SK-N-SH (cell line): ENCODE measurements at regions not wholly inside any gene's neighbourhood (a gene's known extent, or its start where the extent isn't known, plus 50 kb on each side); places are given as distances from the start of the nearest gene placed in this dataset.

ENCODE experiments used
- CTCF ChIA-PET: fragments of 300-600, 350-600 bp; formaldehyde crosslinking; extraction: SDS; loops from one replicate; lab custom pipeline; 2021; lab: Yijun Ruan, JAX
- POLR2A ChIA-PET: fragments of 350-600 bp; sonication (Branson Sonifier 250); formaldehyde crosslinking; extraction: SDS; loops from one replicate; lab custom pipeline; 2020; ENCODE audit warnings: antibody characterized with exemption, inconsistent platforms; lab: Yijun Ruan, JAX
- DNase-seq: peaks from one replicate; pipeline ENCODE4 v3.0.0; 2012
- H2AFZ ChIP-seq: fragments of 200-600 bp; sonication (generic); 2 replicates; pipeline ENCODE4 v1.8.1; 2016; ENCODE audit warnings: antibody characterized with exemption, mild to moderate bottlenecking, low read depth
- H3F3A ChIP-seq: fragments of 200-600 bp; sonication (generic); replicated peaks from 2 replicates; pipeline ENCODE3; 2016; ENCODE audit warnings: antibody characterized with exemption, mild to moderate bottlenecking; ENCODE audit not compliant: insufficient read depth
- H3K27ac ChIP-seq, 2 experiments: fragments of 200-500 bp in 1 of 2; fragments of 200-600 bp in 1 of 2; sonication (Bioruptor generic) in 1 of 2; sonication (generic), shearing (Covaris generic) in 1 of 2; 2 replicates each; pipeline versions ENCODE4 v1.5.1 to v1.6.1; 2014 to 2016; ENCODE audit warnings: low read depth in 2 of 2, inconsistent platforms in 1 of 2, low read length in 1 of 2, mild to moderate bottlenecking in 1 of 2, mixed read lengths in 1 of 2
- H3K27me3 ChIP-seq: fragments of 200-600 bp; sonication (generic), shearing (Covaris generic); 2 replicates; pipeline ENCODE4 v1.6.1; 2016; ENCODE audit warnings: mixed run types; ENCODE audit not compliant: insufficient read depth
- H3K36me3 ChIP-seq, 2 experiments: fragments of 200-500 bp in 1 of 2; fragments of 200-600 bp in 1 of 2; sonication (Bioruptor generic) in 1 of 2; sonication (generic) in 1 of 2; replicated peaks in 1 of 2; 2 replicates each; pipeline versions ENCODE3 to v1.5.1; 2014 to 2016; ENCODE audit warnings: low read length in 1 of 2, mild to moderate bottlenecking in 1 of 2; ENCODE audit not compliant: insufficient read depth in 2 of 2, control insufficient read depth in 1 of 2
- H3K4me1 ChIP-seq, 2 experiments: fragments of 200-500 bp in 1 of 2; fragments of 200-600 bp in 1 of 2; sonication (Bioruptor generic) in 1 of 2; sonication (generic), shearing (Covaris generic) in 1 of 2; 2 replicates each; pipeline versions ENCODE4 v1.5.1 to v1.6.1; 2014 to 2016; ENCODE audit warnings: low read depth in 1 of 2, low read length in 1 of 2, mixed run types in 1 of 2; ENCODE audit not compliant: insufficient read depth in 2 of 2, control insufficient read depth in 1 of 2
- H3K4me2 ChIP-seq: fragments of 200-600 bp; sonication (generic), shearing (Covaris generic); 2 replicates; pipeline ENCODE4 v1.6.1; 2017; ENCODE audit warnings: mixed run types
- H3K4me3 ChIP-seq, 2 experiments: fragments of 200-500 bp in 1 of 2; fragments of 200-600 bp in 1 of 2; sonication (Bioruptor generic) in 1 of 2; sonication (generic), shearing (Covaris generic) in 1 of 2; 2 replicates each; pipeline versions ENCODE4 v1.5.1 to v1.8.1; 2014 to 2016; ENCODE audit warnings: low read depth in 2 of 2, inconsistent platforms in 1 of 2, low read length in 1 of 2, mild to moderate bottlenecking in 1 of 2, mixed read lengths in 1 of 2, moderate library complexity in 1 of 2
- H3K79me2 ChIP-seq: fragments of 200-600 bp; sonication (generic); 2 replicates; pipeline ENCODE4 v1.8.1; 2017; ENCODE audit warnings: mild to moderate bottlenecking; ENCODE audit not compliant: insufficient read depth
- H3K9ac ChIP-seq: fragments of 200-600 bp; sonication (generic); 2 replicates; pipeline ENCODE4 v1.6.1; 2017; ENCODE audit warnings: mixed run types
- H3K9me2 ChIP-seq: fragments of 200-600 bp; sonication (generic); 2 replicates; pipeline ENCODE4 v1.6.1; 2017; ENCODE audit warnings: mixed run types
- H3K9me3 ChIP-seq: fragments of 200-600 bp; sonication (generic); 2 replicates; pipeline ENCODE4 v1.6.1; 2017; ENCODE audit warnings: mixed run types, mild to moderate bottlenecking, moderate library complexity
- H4K20me1 ChIP-seq: fragments of 200-600 bp; sonication (generic); 2 replicates; pipeline ENCODE4 v1.6.1; 2017; ENCODE audit warnings: mild to moderate bottlenecking, mixed run types; ENCODE audit not compliant: insufficient read depth
- CHD2 ChIP-seq: fragments of 150-350 bp; IDR thresholded peaks from 2 replicates; pipeline ENCODE4 v1.6.1; 2018; ENCODE audit warnings: low read length; ENCODE audit not compliant: partially characterized antibody
- EP300 ChIP-seq, 2 experiments: IDR thresholded peaks; 2 replicates each; pipeline versions ENCODE4 v1.4.0 to v1.6.1; 2012; ENCODE audit warnings: borderline replicate concordance in 1 of 2, low read depth in 1 of 2, low read length in 1 of 2
- FOXJ3 ChIP-seq: sonication (generic); formaldehyde crosslinking; IDR thresholded peaks from 2 replicates; pipeline ENCODE4 v1.5.1; 2020; ENCODE audit warnings: mild to moderate bottlenecking, missing genetic modification reagents
- GATA2 ChIP-seq: sonication (generic); formaldehyde crosslinking; IDR thresholded peaks from 2 replicates; pipeline ENCODE4 v1.5.0; 2020; ENCODE audit warnings: mild to moderate bottlenecking, missing genetic modification reagents
- RCOR1 ChIP-seq: fragments of 150-350 bp; IDR thresholded peaks from 2 replicates; pipeline ENCODE4 v1.6.1; 2017; ENCODE audit warnings: antibody characterized with exemption, low read length
- RXRA ChIP-seq: IDR thresholded peaks from 2 replicates; pipeline ENCODE4 v1.4.0; 2012; ENCODE audit warnings: low read depth, mild to moderate bottlenecking, borderline replicate concordance
- SMC3 ChIP-seq: IDR thresholded peaks from 2 replicates; pipeline ENCODE4 v1.6.1; 2012; ENCODE audit warnings: low read depth, low read length, improper control_type of control experiment
- TCF12 ChIP-seq: IDR thresholded peaks from 2 replicates; pipeline ENCODE4 v1.4.0; 2012
- WGBS: methylation state at CpG from one replicate; pipeline ENCODE4 v1.1.6; 2017; ENCODE audit warnings: low lambda C conversion rate; 5-methylcytosine and 5-hydroxymethylcytosine counted together
- TF ChIP-seq, protein P1 (sequence below): IDR thresholded peaks from 2 replicates; pipeline ENCODE4; 2012
- TF ChIP-seq, protein P2 (sequence below): IDR thresholded peaks from 2 replicates; pipeline ENCODE4 v1.4.0; 2012; ENCODE audit warnings: low read depth, borderline replicate concordance
- TF ChIP-seq, protein P3 (sequence below): fragments of 200-600 bp; sonication (generic); IDR thresholded peaks from 2 replicates; pipeline ENCODE4 v1.6.1; 2017; ENCODE audit warnings: antibody characterized with exemption, mild to moderate bottlenecking, moderate library complexity
- TF ChIP-seq, protein P4 (sequence below): IDR thresholded peaks from 2 replicates; pipeline ENCODE4 v1.4.0; 2012; ENCODE audit warnings: low read depth

DNA sequence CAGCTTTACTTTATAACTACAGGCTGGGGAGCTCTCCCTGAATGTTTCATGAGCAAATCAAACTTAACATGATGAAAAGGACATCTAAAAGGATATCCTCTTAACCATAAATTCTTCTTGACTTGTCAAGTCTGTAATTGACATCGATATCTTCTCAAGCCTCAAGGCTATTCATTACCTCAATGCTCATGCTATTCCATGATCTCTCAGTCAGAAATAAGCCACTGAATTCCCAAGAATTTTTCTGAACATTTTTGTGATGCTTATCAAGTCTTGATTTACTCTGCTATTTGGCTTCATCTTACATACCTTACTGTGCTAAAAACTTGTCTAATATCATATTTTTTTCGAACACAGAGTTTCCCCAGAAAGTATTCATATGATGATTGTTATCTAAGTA is 433.4 kb downstream of the PDGFC start:
- H3K9me2 ChIP-seq: no peaks in the 10 kb centered on the region
- H2AFZ ChIP-seq: no peak overlapping the region
- H3K4me1 ChIP-seq: peaks cover 0 to 5% of the 10 kb centered on the region in 2 experiments; a peak in 2 of 4 replicates
- H3K36me3 ChIP-seq: no peaks in the 10 kb centered on the region
- no peak for DNase-seq
- TF ChIP-seq, protein P1, sequence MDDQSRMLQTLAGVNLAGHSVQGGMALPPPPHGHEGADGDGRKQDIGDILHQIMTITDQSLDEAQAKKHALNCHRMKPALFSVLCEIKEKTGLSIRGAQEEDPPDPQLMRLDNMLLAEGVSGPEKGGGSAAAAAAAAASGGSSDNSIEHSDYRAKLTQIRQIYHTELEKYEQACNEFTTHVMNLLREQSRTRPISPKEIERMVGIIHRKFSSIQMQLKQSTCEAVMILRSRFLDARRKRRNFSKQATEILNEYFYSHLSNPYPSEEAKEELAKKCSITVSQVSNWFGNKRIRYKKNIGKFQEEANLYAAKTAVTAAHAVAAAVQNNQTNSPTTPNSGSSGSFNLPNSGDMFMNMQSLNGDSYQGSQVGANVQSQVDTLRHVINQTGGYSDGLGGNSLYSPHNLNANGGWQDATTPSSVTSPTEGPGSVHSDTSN: peak; percentile 63
- TF ChIP-seq TCF12: peak; percentile 38; the same call in 1 of the 2 replicates
- TF ChIP-seq, protein P2, sequence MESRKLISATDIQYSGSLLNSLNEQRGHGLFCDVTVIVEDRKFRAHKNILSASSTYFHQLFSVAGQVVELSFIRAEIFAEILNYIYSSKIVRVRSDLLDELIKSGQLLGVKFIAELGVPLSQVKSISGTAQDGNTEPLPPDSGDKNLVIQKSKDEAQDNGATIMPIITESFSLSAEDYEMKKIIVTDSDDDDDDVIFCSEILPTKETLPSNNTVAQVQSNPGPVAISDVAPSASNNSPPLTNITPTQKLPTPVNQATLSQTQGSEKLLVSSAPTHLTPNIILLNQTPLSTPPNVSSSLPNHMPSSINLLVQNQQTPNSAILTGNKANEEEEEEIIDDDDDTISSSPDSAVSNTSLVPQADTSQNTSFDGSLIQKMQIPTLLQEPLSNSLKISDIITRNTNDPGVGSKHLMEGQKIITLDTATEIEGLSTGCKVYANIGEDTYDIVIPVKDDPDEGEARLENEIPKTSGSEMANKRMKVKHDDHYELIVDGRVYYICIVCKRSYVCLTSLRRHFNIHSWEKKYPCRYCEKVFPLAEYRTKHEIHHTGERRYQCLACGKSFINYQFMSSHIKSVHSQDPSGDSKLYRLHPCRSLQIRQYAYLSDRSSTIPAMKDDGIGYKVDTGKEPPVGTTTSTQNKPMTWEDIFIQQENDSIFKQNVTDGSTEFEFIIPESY: no peak
- H3K9me3 ChIP-seq: no peaks in the 10 kb centered on the region
- 18% methylated on average over 2 of the region's 2 CpGs for WGBS
- H4K20me1 ChIP-seq: no peaks in the 10 kb centered on the region
- no peak overlapping the region for H3K4me2 ChIP-seq
- H3K27ac ChIP-seq: no peak overlapping the region; a peak in 1 of 4 replicates
- H3K79me2 ChIP-seq: no peaks in the 10 kb centered on the region
- H3K9ac ChIP-seq: no peak overlapping the region
- POLR2A ChIA-PET: no interaction called here
- CTCF ChIA-PET: no interaction called here
- H3K27me3 ChIP-seq: no peaks in the 10 kb centered on the region
- peaks cover 9% of the 10 kb centered on the region for H3F3A ChIP-seq
- H3K4me3 ChIP-seq: no peak overlapping the region

DNA sequence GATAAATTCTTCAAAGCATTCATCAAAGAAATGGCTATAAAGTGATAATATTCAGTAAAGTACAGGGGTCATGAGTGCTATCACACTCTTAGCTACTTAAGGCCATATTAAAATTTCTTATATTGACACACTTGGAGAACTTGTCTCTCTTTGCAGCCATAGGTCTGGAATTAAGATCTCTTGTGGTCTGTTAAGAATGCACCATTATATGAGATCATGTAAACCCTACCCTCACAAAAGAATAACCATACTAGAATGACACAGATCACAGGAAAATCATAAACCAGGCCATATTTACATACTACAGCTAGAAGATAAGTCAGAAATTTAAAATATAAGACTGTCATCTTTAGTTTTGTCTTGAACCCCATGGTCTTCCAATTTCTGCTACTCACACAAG is 434.3 kb downstream of the PDGFC start:
- peaks cover 9% of the 10 kb centered on the region for H3F3A ChIP-seq
- POLR2A ChIA-PET: no interaction called here

More for the DNA sequence above, 434.3 kb downstream of the PDGFC start:
- Histone ChIP-seq H3K4me3 (no peak overlapping the region), H4K20me1 (no peaks in the 10 kb centered on the region), H3K9me2 (no peaks in the 10 kb centered on the region), H3K27me3 (no peaks in the 10 kb centered on the region), H3K4me2 (no peak overlapping the region), H3K4me1 (peaks cover 0 to 5% of the 10 kb centered on the region in 2 experiments; a peak in 2 of 4 replicates), H3K9ac (no peak overlapping the region), H3K9me3 (no peaks in the 10 kb centered on the region), H3K36me3 (no peaks in the 10 kb centered on the region), H3K79me2 (no peaks in the 10 kb centered on the region), H3K27ac (no peak overlapping the region), H2AFZ (0 out of 2 replicates have a peak overlapping the region, but pooled peaks have one; percentile 15)
- CTCF ChIA-PET: no interaction called here
- TF ChIP-seq, protein P3, sequence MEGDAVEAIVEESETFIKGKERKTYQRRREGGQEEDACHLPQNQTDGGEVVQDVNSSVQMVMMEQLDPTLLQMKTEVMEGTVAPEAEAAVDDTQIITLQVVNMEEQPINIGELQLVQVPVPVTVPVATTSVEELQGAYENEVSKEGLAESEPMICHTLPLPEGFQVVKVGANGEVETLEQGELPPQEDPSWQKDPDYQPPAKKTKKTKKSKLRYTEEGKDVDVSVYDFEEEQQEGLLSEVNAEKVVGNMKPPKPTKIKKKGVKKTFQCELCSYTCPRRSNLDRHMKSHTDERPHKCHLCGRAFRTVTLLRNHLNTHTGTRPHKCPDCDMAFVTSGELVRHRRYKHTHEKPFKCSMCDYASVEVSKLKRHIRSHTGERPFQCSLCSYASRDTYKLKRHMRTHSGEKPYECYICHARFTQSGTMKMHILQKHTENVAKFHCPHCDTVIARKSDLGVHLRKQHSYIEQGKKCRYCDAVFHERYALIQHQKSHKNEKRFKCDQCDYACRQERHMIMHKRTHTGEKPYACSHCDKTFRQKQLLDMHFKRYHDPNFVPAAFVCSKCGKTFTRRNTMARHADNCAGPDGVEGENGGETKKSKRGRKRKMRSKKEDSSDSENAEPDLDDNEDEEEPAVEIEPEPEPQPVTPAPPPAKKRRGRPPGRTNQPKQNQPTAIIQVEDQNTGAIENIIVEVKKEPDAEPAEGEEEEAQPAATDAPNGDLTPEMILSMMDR: no peak
- TF ChIP-seq SMC3: no peak
- TF ChIP-seq FOXJ3: no peak
- no peak for TF ChIP-seq RXRA
- no peak for TF ChIP-seq GATA2 (CRISPR knock-in tag)
- TF ChIP-seq RCOR1: no peak
- no peak for TF ChIP-seq TCF12
- no peak for TF ChIP-seq CHD2
- TF ChIP-seq EP300 (IDR thresholded peaks at IDR 0.05; ENCODE audit: borderline replicate concordance in 1 of 2, low read depth in 1 of 2, low read length in 1 of 2): no peak
- TF ChIP-seq, protein P4, sequence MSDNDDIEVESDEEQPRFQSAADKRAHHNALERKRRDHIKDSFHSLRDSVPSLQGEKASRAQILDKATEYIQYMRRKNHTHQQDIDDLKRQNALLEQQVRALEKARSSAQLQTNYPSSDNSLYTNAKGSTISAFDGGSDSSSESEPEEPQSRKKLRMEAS: no peak
- DNase-seq: no peak
